ENCODE measurements at regions not wholly inside any gene's neighbourhood (a gene's known extent, or its start where the extent isn't known, plus 50 kb on each side); places are given as distances from the start of the nearest gene placed in this dataset.

DNA sequence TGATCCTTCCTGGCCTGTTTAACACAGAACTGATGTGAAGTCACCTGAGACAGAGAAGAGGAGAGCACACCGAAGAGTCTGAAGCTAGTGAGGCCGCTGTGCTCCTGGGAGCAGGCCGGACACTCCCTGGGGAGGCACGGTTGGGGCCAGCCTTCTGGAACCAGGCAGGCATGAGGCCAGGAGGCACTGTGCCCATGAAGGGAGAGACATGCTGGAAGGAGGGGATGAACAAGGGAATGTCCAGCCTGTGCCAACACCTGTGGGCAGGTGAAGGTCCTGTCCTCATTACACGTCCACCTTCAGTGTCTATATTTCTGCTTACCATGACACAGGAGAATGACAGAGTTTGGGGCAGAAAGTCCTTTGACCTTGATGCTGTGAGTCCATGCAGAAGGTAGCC, 183.8 kb upstream of the S1PR3 start (continued):
- TF ChIP-seq, protein P1, sequence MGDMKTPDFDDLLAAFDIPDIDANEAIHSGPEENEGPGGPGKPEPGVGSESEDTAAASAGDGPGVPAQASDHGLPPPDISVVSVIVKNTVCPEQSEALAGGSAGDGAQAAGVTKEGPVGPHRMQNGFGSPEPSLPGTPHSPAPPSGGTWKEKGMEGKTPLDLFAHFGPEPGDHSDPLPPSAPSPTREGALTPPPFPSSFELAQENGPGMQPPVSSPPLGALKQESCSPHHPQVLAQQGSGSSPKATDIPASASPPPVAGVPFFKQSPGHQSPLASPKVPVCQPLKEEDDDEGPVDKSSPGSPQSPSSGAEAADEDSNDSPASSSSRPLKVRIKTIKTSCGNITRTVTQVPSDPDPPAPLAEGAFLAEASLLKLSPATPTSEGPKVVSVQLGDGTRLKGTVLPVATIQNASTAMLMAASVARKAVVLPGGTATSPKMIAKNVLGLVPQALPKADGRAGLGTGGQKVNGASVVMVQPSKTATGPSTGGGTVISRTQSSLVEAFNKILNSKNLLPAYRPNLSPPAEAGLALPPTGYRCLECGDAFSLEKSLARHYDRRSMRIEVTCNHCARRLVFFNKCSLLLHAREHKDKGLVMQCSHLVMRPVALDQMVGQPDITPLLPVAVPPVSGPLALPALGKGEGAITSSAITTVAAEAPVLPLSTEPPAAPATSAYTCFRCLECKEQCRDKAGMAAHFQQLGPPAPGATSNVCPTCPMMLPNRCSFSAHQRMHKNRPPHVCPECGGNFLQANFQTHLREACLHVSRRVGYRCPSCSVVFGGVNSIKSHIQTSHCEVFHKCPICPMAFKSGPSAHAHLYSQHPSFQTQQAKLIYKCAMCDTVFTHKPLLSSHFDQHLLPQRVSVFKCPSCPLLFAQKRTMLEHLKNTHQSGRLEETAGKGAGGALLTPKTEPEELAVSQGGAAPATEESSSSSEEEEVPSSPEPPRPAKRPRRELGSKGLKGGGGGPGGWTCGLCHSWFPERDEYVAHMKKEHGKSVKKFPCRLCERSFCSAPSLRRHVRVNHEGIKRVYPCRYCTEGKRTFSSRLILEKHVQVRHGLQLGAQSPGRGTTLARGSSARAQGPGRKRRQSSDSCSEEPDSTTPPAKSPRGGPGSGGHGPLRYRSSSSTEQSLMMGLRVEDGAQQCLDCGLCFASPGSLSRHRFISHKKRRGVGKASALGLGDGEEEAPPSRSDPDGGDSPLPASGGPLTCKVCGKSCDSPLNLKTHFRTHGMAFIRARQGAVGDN (IDR thresholded peaks at IDR 0.05): no peak
- TF ChIP-seq SIN3A (IDR thresholded peaks at IDR 0.05; ENCODE audit: low read depth, low read length) (no peak), YBX1 (IDR thresholded peaks at IDR 0.05) (no peak)
- TF ChIP-seq, protein P2, sequence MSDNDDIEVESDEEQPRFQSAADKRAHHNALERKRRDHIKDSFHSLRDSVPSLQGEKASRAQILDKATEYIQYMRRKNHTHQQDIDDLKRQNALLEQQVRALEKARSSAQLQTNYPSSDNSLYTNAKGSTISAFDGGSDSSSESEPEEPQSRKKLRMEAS (IDR thresholded peaks at IDR 0.05; ENCODE audit: low read depth, low read length): no peak
- TF ChIP-seq, protein P3, sequence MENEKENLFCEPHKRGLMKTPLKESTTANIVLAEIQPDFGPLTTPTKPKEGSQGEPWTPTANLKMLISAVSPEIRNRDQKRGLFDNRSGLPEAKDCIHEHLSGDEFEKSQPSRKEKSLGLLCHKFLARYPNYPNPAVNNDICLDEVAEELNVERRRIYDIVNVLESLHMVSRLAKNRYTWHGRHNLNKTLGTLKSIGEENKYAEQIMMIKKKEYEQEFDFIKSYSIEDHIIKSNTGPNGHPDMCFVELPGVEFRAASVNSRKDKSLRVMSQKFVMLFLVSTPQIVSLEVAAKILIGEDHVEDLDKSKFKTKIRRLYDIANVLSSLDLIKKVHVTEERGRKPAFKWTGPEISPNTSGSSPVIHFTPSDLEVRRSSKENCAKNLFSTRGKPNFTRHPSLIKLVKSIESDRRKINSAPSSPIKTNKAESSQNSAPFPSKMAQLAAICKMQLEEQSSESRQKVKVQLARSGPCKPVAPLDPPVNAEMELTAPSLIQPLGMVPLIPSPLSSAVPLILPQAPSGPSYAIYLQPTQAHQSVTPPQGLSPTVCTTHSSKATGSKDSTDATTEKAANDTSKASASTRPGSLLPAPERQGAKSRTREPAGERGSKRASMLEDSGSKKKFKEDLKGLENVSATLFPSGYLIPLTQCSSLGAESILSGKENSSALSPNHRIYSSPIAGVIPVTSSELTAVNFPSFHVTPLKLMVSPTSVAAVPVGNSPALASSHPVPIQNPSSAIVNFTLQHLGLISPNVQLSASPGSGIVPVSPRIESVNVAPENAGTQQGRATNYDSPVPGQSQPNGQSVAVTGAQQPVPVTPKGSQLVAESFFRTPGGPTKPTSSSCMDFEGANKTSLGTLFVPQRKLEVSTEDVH (IDR thresholded peaks at IDR 0.05; ENCODE audit: low read depth, partially characterized antibody): no peak
